AG09309 (cell line): ENCODE measurements at regions not wholly inside any gene's neighbourhood (a gene's known extent, or its start where the extent isn't known, plus 50 kb on each side); places are given as distances from the start of the nearest gene placed in this dataset.

Source experiments
- DNase-seq: peaks from one replicate; pipeline ENCODE4 v3.0.0-alpha.2; 2010; ENCODE audit warnings: low read depth
- H3K4me3 ChIP-seq: 2 replicates; pipeline ENCODE4 v1.5.1; 2011; ENCODE audit warnings: mild to moderate bottlenecking, low read depth, low read length, moderate library complexity; ENCODE audit not compliant: control insufficient read depth
- CTCF ChIP-seq: IDR thresholded peaks from 2 replicates; pipeline ENCODE4 v1.5.1; 2011; ENCODE audit warnings: mild to moderate bottlenecking, low read depth, low read length, inconsistent platforms; ENCODE audit not compliant: insufficient read depth, control insufficient read depth; ENCODE audit errors: missing control alignments

GRCh38 chr4:137648531-137648930 is 116.2 kb upstream of the PCDH18 start:
- DNase-seq: no peak

DNA sequence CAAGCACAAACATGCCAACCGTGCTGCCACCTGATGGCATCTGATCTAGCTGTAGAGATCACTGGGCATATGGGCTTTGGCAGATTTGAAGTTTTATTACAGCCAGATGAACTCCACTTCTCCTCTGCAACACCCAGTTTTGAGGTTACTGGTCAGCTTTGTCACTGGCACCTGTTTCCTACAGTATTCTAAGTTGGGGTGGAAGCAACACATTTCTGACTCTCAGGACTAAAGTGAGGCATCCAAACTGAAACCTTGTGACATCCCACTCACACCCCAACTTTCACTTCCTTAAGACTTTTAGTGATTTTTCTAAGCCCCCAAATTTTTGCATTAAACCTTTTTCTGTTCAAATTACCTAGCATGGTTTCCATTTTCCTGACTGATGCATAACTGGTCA is 115.1 kb upstream of the PCDH18 start:
- TF ChIP-seq CTCF: no peak
- no peak for DNase-seq
- no peak overlapping the region for H3K4me3 ChIP-seq

More at GRCh38 chr4:137648531-137648930, 116.2 kb upstream of the PCDH18 start:
- H3K4me3 ChIP-seq: no peak overlapping the region
- no peak for TF ChIP-seq CTCF

- peak; percentile 14 for DNase-seq
- TF ChIP-seq CTCF: no peak
Observed at GRCh38 chr4:137644201-137644600, 111.9 kb upstream of the PCDH18 start.

GRCh38 chr4:137641544-137641943 is 109.2 kb upstream of the PCDH18 start:
- H3K4me3 ChIP-seq: no peak overlapping the region
- peak; percentile 5 for DNase-seq
- TF ChIP-seq CTCF: no peak

More at GRCh38 chr4:137644201-137644600, 111.9 kb upstream of the PCDH18 start:
- no peak overlapping the region for H3K4me3 ChIP-seq

- DNase-seq: no peak
- no peak overlapping the region for H3K4me3 ChIP-seq
- TF ChIP-seq CTCF: no peak
Observed at GRCh38 chr4:137640838-137641158, 108.5 kb upstream of the PCDH18 start.

GRCh38 chr4:137640156-137640837 is 108.0 kb upstream of the PCDH18 start:
- TF ChIP-seq CTCF: no peak
- no peak overlapping the region for H3K4me3 ChIP-seq

More at GRCh38 chr4:137640156-137640837, 108.0 kb upstream of the PCDH18 start:
- DNase-seq: no peak
